ENCODE measurements at regions not wholly inside any gene's neighbourhood (a gene's known extent, or its start where the extent isn't known, plus 50 kb on each side); places are given as distances from the start of the nearest gene placed in this dataset.
"Not testable (repeated sequence)": the region's sequence is repeated elsewhere in the genome, so short reads cannot be mapped to it uniquely, and the experiment has no call there.

DNA sequence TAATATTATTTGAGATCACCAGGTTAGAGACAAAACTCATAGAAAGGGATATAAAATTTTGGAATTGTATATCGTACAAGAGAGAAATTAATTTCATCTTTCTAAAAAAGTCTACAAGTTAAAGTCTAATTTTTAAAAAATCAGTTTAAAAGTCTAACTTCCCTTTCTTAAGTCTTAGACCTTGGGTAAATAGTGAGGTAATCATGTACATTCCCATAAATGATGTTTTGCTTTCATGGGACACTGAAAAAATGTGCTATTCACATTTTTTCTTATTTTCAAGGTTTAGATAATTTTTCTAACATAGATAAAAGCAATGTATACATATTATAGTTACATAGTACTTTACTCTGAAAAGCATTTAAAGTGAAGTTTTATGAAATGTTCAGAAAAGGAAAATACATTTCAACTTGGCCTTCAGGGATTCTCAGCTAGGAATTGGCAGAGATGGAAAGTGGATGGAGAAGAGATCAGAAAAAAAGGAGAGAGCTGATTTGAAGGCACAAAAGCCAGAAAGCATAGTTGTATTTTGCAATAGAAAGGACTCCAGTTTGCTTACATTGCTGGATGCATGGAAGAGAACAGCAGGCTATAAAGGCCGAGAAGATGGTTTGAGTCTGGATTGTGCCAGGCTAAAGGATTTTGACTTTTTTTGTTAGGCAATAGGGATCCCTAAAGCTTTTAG is 194.0 kb downstream of the CASP12 start:
- no peak for DNase-seq

- no peak for DNase-seq
Observed at GRCh38 chr11:104700609-104701008, 197.7 kb downstream of the CASP12 start.

DNA sequence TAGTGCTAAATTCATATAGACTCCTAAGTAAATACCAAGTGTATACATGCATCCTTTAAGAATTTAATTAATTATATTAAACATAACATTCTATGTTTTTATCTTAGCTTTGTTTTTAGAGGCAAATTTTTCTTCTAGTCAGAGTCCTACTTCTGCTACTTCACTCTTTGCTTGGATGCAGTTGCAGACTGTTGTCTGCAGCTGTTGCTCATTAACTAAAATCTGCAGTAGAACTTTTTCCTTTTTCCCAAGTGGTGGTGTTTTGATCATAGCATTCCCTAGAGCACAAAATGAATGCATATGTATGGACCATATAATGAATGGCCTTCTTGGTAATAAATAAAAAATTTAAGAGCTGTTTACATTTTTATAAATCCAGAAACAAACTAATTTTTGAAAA is 198.3 kb downstream of the CASP12 start:
- DNase-seq = no peak

GRCh38 chr11:104695065-104695463 is 203.2 kb downstream of the CASP12 start:
- no peak for DNase-seq

GRCh38 chr11:104694259-104695064 is 203.8 kb downstream of the CASP12 start:
- DNase-seq = no peak

GRCh38 chr11:104692751-104693150 is 205.5 kb downstream of the CASP12 start:
- no peak for DNase-seq

DNA sequence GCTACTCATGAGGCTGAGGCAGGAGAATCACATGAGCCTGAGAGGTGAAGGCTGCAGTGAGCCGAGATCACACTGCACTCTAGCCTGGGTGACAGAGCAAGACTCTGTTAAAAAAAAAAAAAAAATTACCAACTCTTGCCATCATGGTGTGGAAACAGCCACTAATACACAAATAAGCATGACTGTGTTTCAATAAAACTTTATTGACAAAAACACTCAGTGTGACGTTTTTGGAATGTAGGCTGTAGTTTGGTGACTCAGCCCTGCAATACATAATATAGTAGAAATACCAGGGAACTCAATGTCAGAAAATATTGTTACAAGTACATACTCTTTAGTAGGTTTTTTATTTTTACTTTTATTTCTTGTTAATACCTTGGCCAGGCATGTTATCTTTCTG is 207.1 kb downstream of the CASP12 start:
- DNase-seq = no peak

- no peak for DNase-seq
Observed at GRCh38 chr11:104690241-104690640, 208.0 kb downstream of the CASP12 start.

DNA sequence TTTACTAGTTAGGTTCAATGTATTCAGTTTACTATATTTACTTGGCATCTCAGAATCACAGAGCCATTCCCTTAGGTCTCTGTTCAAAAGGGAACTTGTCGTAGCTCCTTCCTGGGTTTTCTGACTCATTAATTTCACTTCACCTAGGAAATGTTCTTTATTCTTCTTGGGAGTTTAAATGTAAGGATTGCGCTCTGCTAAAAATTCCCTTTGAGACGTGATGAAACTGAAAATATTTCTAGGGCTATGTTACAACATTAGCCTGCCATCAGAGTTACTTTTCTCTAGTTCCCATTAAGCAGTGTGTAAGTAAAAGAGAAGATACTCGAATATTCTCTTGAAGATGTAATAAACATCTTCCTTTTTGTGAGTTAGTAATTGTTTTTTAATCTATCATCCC is 209.5 kb downstream of the CASP12 start:
- DNase-seq = no peak

DNA sequence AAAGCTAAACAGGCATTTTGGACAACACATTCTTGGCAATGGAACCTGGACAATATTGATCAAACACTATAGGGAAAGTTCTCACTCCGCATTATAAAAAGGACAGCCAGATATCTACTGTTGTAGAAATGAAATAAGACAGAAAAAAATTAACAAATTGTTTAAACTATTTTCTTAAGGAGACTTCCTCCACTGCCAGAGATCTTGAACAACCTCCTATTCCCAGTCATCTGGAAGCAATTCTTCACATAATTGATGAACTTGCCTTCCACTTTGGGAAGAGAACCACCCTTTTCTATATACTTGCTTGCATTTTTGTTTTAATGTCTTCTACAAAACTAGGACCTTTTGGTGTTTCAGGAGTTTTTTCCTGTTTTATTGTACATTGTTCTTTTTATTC is 216.1 kb downstream of the CASP12 start:
- DNase-seq = no peak

DNA sequence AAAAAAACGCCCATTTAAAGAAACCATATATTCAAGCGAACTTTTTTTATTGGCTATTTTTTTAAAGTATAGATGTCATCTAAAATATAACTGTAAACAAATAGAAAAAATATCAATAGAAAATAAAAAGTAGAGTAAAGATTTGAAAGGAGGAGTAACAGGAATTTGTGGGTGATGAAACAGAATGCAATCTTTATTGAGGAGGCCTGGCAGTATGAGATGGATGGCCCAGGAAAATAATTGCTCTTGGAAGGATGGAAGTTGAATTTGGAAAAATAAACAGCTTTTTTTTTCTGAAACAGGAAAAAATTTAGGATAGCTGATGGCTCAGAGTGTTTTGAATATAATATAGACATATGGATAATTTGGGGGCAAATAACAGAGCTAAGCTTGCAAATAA is 219.0 kb downstream of the CASP12 start:
- no peak for DNase-seq

GRCh38 chr11:104678408-104678807 is 219.9 kb downstream of the CASP12 start:
- no peak for DNase-seq

GRCh38 chr11:104677069-104677468 is 221.2 kb downstream of the CASP12 start:
- DNase-seq = not testable (repeated sequence)

DNA sequence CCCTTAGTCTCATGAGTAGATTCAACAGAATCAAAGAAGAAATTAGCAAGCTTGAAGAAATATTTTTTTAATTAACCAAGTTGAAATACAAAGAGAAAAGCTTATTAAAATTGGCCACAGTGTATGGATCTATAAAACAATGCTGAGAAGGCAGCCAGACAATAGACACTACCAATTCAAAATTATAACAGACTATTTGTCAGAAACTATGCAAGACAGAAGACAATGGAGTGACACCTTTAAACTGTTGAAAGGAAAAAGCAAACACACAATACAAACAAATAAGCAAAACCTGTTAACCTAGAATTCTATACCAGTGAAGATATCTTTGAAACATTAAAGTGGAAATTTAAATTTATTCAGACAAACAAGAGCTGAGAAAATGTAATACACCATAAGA is 225.4 kb downstream of the CASP12 start:
- no peak for DNase-seq

DNA sequence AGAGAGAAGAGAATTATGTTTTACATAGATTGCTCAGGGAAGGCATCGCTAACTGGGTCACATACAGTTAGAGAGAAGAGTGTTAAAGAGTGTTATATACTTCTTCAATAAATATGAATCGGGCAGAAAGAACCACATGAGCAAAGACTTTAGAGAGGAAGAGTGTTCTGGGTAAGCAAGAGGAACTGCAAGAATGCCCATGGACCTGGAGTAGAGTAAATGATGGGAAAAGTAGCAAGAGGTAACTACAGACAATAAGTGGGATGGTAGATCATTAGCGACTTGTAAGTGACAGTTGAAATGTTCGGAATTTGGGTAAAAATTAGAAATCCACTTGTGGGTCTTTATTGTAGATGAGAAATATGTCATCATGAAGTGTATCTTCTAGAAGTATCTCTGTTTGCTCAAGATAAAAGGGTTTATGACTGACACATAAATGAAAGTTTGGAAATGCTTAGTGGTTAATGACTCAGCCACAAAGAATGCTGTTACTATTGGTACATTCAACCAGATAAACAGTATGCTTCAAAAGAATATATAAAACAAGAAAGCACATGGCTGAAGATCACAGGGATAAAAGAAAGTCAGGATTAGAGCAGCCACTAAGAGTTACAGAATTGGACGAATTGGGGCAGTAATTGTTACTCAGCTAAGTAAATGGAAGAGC is 229.3 kb downstream of the CASP12 start:
- DNase-seq = no peak

GRCh38 chr11:104666624-104667023 is 231.6 kb downstream of the CASP12 start:
- no peak for DNase-seq

DNA sequence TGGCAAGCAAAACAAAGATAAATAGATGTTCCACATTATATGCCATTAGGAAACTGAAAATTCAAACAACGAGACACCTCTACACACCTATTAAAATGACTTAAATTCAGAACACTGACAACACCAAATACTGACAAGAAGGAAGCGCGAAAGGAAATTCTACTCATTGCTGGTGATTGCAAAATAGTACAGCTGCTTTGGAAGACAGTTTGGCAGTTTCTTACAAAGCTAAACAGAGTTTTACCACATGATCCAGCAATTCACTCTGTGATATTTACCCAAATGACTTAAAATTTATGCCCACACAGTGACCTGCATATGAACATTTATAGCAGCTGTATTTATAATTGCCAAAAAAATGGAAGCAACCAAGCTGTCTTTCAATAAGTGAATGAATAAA is 232.6 kb downstream of the CASP12 start:
- no peak for DNase-seq

- no peak for DNase-seq
Observed at GRCh38 chr11:104663190-104664140, 234.8 kb downstream of the CASP12 start.

DNA sequence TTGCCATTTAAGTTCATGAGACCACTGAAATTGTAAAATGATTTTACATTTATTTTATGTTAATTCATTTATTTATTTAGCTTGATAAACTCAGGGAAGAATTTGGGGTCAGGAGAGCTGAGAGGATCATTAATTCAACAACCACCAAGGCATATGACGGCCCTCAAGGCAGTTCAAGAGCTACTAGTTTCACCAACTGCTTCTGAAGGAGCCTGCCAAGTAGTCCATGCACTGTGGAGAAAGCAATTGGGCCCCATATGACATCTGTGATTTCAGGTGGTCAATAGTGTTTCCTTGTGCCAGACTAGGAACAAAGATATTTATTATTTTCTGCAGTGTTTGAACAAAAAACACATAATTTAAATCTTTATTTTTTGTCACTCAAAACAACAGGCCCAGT is 236.4 kb downstream of the CASP12 start:
- DNase-seq = no peak

DNA sequence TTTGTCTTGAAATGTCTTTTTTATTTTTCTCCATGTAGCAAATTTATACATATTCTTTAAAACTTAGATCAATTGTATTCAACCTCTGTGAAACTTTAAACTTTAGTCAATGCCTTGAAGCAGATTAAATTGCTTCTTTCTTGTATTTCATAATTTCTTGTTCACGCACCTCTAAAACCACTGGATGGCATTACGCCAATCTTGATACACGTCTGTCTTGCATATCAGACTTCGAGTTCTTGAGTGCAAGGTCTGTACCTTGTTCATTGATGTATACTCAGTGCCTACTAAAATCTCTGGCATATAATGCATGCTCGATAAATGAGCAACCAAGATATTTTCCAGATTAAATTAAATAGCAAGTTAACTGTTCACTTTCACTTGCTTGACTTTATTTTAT is 236.8 kb downstream of the CASP12 start:
- no peak for DNase-seq

DNA sequence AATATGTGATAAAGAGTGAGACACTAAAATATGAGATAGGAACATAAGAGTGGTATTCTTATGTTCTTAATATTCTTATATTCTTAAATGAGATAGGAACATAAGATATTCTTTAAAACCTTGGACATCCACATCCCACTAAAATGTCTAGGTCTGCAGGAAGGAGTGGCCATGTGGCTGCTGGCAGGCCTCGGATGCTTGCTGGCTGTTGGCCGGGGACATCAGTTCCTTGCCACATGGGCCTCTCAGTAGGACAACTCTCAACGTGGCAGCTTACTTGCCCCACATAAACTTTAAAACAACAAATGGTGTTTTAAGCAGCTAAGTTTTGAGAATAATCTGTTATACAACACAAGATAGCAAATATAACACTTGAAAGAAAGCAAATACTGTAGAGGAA is 240.1 kb downstream of the CASP12 start:
- no peak for DNase-seq
